Stimulated activated CD8-positive, alpha-beta memory T cell treated with anti-CD3 and anti-CD28 coated beads, Interleukin-4, amount 100 ng/mL, for 1 hour (primary cell): ENCODE measurements at regions not wholly inside any gene's neighbourhood (a gene's known extent, or its start where the extent isn't known, plus 50 kb on each side); places are given as distances from the start of the nearest gene placed in this dataset.

Experiments
- DNase-seq, 2 donors: peaks; one replicate each; pipeline ENCODE4 v3.0.0-alpha.2; 2020; ENCODE audit warnings: low read depth in 2 of 2, low spot score in 1 of 2

- no peak for DNase-seq
Observed at GRCh38 chr5:124237206-124237695, 509.2 kb downstream of the ZNF608 start.

GRCh38 chr5:124236361-124237205, 509.9 kb downstream of the ZNF608 start:
- DNase-seq: no peak

DNA sequence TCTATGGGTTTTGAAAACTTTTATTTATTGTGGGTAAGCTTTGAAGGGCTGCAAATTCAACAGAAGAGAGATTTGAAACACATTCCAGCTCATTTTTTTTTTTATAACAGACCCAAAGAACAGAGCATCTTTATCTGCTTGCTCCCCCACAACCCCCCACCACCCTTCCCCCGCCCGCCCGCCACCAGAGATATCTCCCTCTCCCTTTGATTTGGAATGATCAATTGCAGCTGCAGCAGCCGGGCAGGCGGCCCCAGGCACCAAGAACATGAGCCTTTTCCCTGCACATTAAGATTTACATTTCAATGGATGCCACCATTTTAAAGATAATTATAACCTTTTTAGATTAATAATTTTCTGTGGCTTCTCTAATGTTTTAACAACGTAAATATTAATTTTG, 510.9 kb downstream of the ZNF608 start:
- no peak for DNase-seq

DNA sequence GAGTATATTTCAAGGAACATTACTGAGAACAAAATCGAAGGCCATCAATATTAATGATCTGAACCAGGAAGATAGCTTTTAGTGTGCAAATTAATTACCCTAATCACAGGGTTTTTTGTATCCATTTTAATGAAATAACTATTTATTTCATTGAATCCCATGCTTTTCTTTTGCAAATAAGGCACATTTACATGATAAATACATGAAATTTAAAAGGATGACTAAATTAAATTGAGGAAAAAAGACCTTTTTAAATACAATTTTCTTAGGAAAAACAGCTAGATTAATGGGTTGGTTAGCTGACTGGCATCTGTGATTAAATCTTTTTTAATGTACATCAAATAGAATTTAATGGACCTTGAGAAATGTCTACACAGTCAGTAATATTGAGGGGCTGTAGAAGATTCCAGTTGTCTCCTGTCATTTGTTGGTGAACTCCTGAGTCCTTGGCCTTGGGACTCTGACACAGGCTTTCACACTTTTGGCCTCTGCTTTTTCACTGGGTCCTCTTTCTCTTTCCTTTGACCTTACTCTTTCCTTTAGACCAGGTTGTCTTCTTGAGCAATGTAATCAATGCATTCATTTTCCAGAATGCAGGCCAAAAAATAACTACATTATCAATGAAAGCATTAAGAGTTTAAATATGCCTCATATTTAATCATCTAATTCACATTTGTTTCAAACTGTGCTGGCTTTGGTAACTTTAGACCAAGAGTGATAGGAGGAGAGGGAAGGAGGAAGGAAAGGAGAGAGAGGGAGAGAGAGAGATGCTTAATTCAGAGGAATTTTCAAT, 511.5 kb downstream of the ZNF608 start:
- DNase-seq: no peak

DNA sequence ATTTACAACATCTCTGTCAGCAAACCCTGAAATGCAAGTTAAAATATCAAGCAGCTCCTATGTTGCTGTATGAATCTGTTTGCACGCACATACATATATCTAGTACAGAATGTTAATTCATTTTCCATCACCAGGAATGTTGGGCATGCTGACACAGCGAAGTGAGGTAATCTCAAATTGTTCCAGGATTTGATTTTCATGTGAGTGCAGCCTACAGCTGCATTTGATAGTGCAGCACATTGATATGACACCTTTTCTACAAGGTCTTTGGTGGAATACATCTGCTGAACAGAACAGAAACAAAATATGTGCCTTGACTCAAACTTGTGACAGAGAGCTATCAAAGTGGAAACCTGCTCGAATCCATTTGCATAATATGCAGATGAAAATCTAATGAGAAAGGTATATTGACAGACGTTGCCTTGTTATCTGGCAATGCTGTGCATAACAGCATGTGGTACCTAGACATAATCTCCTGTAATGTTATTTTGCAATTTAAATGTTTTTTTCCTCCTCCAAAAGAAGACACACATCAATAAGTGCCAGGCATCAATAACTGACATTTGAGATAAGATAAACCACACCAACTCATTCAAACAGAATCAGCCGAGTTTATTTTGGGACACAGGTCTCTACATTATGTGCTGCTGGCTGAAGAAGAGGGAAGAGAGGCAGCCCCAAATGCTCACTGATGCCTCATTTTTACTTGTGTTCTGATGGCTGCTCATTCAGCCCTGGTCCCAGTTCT, 512.2 kb downstream of the ZNF608 start:
- no peak for DNase-seq

DNA sequence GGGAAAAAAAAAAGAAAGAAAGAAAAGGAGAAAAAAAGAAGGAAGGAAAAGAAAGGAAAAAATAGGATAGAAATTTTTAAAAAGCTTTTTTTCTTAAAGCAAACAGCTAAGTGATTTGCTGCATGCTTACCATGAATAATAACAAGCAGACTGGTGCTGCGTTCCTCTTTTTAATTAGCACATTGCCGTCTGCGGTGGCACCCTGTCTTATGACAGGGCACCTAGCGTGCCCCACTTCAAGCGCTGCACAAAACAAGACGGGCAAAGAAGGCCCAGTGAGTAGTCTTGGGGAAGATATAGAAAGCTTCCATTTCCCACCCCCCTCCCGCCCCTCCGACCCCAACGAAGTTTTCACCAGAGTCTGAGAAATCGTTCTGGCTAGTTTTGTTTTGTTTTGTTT, 513.9 kb downstream of the ZNF608 start:
- DNase-seq: no peak

- DNase-seq: no peak
Observed at GRCh38 chr5:124231802-124232201, 514.6 kb downstream of the ZNF608 start.

- no peak for DNase-seq
Observed at GRCh38 chr5:124231230-124231629, 515.2 kb downstream of the ZNF608 start.

DNA sequence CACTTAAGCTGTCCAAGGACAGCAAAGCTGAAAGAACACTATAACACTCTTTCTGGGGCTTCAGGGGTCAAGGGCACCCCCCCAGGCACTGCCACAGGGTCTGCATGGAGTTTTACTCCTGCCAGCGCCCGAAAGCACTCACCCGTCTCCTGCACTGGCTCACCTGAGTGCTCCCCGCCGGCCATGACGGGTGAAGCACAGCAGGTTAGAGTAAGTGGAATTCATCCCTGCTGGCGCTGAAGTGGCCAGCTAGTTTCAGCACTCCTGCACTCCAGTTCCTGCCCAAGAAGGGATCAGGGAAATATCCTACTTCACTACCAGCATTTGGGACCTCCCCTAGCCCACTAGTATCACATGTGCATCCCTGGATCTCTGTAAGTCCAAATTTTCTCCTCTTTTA, 516.0 kb downstream of the ZNF608 start:
- no peak for DNase-seq

DNA sequence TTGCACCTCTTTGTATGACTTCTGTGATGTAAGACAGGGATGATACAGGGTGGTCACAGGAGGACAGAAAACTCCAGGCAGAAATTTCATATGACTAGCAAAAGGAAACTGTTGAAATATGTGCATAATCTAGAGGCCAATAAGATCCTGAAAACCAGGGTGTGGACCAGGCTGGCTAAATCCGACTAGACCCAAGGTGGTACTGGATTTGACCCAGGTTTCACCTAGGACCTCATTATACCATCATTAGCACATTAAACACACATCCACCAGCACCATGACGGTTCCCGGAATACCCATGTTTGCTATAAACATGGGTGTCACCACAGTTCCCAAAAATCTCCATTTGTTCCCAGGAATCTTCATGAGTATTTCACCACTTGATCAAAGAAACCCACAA, 517.1 kb downstream of the ZNF608 start:
- DNase-seq: no peak

DNA sequence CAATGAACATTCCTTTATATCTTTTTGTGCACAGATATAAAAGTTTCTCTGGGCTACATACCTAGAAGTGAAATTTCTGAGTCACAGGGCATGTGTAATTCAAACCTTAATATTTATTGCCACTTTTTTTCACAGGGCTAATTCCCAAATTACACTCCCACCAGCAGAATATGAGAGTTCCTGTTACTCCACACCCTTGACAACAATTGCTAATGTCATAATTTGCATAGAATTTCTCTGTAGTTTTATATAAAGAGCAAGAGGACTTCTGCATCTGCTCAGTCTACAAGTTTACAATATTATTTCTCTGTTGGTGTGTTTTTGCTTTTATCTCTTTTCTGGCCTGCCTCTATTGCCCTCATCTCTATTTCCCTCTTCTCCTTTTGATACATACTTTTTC, 518.5 kb downstream of the ZNF608 start:
- no peak for DNase-seq

- no peak for DNase-seq
Observed at GRCh38 chr5:124220418-124220817, 526.0 kb downstream of the ZNF608 start.

GRCh38 chr5:124212934-124213333, 533.5 kb downstream of the ZNF608 start:
- no peak for DNase-seq

GRCh38 chr5:124210111-124210910, 536.1 kb downstream of the ZNF608 start:
- DNase-seq: no peak

DNA sequence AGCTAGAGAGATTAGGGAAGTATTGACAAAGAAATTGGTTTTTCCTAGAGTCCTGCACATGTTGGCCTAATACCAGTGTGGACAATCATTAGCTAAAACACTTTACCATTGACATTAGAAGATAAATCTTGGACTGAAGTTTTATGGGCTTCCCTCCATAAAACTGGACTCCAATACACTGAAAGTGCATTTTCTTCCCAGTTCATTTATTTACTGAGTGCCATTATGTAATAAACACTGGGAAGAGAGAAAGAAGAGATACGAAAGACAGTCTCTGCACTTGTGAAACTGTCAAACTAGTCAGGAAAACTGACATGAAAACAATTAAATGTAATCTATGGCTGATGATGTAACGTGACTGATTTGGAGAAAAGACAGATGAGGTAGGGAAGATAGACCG, 539.3 kb downstream of the ZNF608 start:
- DNase-seq: no peak

DNA sequence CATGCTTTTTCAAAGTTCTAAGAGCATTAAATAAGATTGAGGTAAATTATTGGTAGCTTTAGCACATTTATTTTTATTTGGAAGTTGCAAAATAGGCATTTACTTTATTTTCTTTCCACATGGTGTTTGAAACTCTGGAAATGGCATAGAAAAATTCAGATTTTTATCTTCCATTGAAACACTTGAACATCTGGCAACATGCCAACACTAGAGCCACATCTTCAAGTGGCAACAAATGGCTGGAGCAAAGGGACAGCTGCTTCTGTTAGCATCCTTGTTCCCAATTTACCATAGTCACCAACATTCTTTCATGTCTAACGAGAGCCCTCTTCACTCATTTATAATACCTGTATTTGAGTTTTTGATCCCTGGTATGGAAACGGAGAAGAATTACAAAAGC, 539.9 kb downstream of the ZNF608 start:
- DNase-seq: no peak

DNA sequence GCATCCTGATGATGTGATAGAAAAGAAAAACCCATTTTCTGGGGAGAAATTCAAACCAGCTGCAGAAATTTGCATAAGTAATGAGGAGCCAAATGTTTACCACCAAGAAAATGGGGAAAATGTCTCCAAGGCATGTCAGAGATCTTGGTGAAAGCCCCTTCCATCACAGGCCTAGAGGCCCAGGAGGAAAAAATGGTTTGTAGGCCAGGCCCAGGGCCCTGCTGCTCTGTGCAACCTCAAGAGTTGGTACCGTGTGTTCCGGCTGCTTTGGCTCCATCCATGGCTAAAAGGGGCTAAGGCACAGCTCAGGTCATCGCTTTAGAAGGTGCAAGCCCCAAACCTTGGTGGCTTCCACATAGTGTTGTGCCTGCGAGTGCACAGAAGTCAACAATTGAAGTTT, 543.1 kb downstream of the ZNF608 start:
- DNase-seq: no peak

- DNase-seq: no peak
Observed at GRCh38 chr5:124200381-124200780, 546.1 kb downstream of the ZNF608 start.

GRCh38 chr5:124199893-124200292, 546.5 kb downstream of the ZNF608 start:
- DNase-seq: no peak

DNA sequence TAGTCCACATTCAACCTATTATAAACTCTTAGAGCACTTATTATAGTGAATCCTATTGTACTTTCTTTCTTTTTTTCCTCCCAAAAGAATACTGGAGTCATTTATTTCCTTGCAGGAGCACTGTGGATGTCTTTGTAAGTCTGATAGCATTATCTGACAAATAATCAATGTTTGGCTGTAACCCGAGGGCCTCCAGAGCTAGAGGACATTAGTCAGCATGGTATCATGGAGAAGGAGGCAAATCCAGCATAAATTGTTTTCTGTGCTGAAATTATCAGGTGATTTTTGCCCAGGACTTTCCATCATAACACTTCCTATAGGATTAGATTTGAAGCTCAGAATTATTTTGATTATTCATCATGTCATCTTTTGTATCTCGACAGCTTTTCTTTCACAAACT, 551.0 kb downstream of the ZNF608 start:
- no peak for DNase-seq

DNA sequence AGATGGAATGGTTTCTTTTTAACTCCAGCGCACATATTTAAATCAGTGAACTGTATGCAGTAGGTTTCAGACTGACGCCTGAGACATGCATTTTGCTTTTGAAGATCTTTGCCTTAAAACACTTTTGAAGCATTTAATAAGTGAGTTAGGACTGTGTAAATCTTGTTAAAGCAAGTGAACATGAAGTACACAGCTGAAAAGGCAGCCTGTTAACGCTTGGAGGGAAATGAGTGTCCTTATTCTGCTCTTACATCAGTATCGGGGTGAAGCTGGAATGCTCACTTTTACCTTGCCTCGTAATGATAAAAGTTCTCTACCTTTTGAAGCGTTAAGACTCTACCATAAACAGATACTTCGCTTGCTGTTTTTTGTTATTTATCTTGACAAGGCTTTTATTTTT, 552.2 kb downstream of the ZNF608 start:
- DNase-seq: no peak
